GM18507 (cell line): ENCODE measurements at regions not wholly inside any gene's neighbourhood (a gene's known extent, or its start where the extent isn't known, plus 50 kb on each side); places are given as distances from the start of the nearest gene placed in this dataset.

Experiments
- DNase-seq: peaks from one replicate; pipeline ENCODE4 v3.0.0; 2011; ENCODE audit warnings: low read depth; ENCODE audit not compliant: insufficient read length; ENCODE audit errors: extremely low spot score
- FAIRE-seq: peaks from 2 replicates; lab custom pipeline; 2011; peaks lifted over from hg19 to GRCh38; lab: Jason Lieb, UNC

GRCh38 chr6:140857739-140858380, 1274.9 kb upstream of the GJE1 start:
- DNase-seq (no peak), FAIRE-seq (no peak)

GRCh38 chr6:140855520-140855919, 1277.2 kb upstream of the GJE1 start:
- FAIRE-seq = no peak

GRCh38 chr6:140854318-140854717, 1278.4 kb upstream of the GJE1 start:
- FAIRE-seq (no peak), DNase-seq (no peak)

More at GRCh38 chr6:140855520-140855919, 1277.2 kb upstream of the GJE1 start:
- no peak for DNase-seq

- DNase-seq = no peak
- FAIRE-seq = no peak
Measured at GRCh38 chr6:140850438-140850837, 1282.3 kb upstream of the GJE1 start.

GRCh38 chr6:140849456-140849855, 1283.3 kb upstream of the GJE1 start:
- FAIRE-seq (no peak), DNase-seq (no peak)

- no peak for FAIRE-seq
Measured at GRCh38 chr6:140847262-140847645, 1285.5 kb upstream of the GJE1 start.

GRCh38 chr6:140846503-140847261, 1286.0 kb upstream of the GJE1 start:
- DNase-seq = no peak
- FAIRE-seq = no peak

More at GRCh38 chr6:140847262-140847645, 1285.5 kb upstream of the GJE1 start:
- no peak for DNase-seq

- DNase-seq (no peak), FAIRE-seq (no peak)
Measured at GRCh38 chr6:140845701-140846100, 1287.0 kb upstream of the GJE1 start.

- FAIRE-seq (no peak), DNase-seq (no peak)
Measured at GRCh38 chr6:140844167-140844566, 1288.6 kb upstream of the GJE1 start.

- no peak for DNase-seq
- FAIRE-seq = no peak
Measured at GRCh38 chr6:140833408-140833807, 1299.3 kb upstream of the GJE1 start.

- FAIRE-seq = no peak
- DNase-seq = no peak
Measured at GRCh38 chr6:140830666-140831065, 1302.1 kb upstream of the GJE1 start.

- DNase-seq (no peak), FAIRE-seq (no peak)
Measured at GRCh38 chr6:140828856-140829255, 1303.9 kb upstream of the GJE1 start.

- no peak for DNase-seq
- FAIRE-seq = no peak
Measured at GRCh38 chr6:140827593-140827992, 1305.1 kb upstream of the GJE1 start.

- DNase-seq = no peak
- FAIRE-seq = no peak
Measured at GRCh38 chr6:140825731-140826130, 1307.0 kb upstream of the GJE1 start.

- DNase-seq (no peak), FAIRE-seq (no peak)
Measured at GRCh38 chr6:140824595-140824994, 1308.1 kb upstream of the GJE1 start.

- DNase-seq = no peak
- FAIRE-seq = no peak
Measured at GRCh38 chr6:140821196-140821595, 1311.5 kb upstream of the GJE1 start.

GRCh38 chr6:140817176-140817575, 1315.5 kb upstream of the GJE1 start:
- no peak for FAIRE-seq
- DNase-seq = no peak

GRCh38 chr6:140816681-140817080, 1316.0 kb upstream of the GJE1 start:
- FAIRE-seq = no peak

GRCh38 chr6:140812636-140813035, 1320.1 kb upstream of the GJE1 start:
- FAIRE-seq (no peak), DNase-seq (no peak)

More at GRCh38 chr6:140816681-140817080, 1316.0 kb upstream of the GJE1 start:
- no peak for DNase-seq

- DNase-seq = no peak
- no peak for FAIRE-seq
Measured at GRCh38 chr6:140811642-140812041, 1321.1 kb upstream of the GJE1 start.

GRCh38 chr6:140809694-140810101, 1323.0 kb upstream of the GJE1 start:
- no peak for DNase-seq
- no peak for FAIRE-seq
